GM19035 (cell line): ENCODE measurements at regions not wholly inside any gene's neighbourhood (a gene's known extent, or its start where the extent isn't known, plus 50 kb on each side); places are given as distances from the start of the nearest gene placed in this dataset.
"Not testable (repeated sequence)": the region's sequence is repeated elsewhere in the genome, so short reads cannot be mapped to it uniquely, and the experiment has no call there.

ENCODE experiments used
- ATAC-seq: cut with Tn5 transposase; IDR thresholded peaks from one replicate; pipeline ENCODE4 v1.9.1; 2021; ENCODE audit not compliant: unreplicated experiment

DNA sequence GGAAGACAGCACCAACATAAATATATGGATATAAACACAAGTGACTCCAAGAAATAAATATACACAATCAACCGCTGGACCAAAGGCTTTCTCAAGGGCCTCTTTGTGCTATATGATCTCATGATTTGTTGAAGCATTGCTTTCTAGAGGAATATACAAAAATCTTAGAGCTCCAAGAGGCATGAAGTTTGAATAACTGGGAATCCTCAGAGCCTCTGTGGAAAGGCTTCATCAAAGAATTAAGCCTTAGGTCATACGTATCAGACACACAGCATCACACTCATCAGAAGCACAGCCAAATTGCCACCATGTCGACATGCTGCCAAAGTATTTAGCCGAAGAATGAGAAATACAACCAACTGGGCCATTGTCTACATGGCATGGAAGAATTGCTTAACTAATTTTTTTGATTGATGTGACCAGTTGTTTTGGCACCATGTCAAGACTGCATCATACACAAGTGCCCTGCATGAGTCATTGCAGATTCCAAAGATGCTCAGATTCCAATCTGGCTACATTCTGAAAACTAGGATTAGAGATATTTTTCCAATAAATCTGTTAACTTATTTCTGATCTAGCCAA is 860.6 kb upstream of the ZEB2 start:
- ATAC-seq, result no peak

DNA sequence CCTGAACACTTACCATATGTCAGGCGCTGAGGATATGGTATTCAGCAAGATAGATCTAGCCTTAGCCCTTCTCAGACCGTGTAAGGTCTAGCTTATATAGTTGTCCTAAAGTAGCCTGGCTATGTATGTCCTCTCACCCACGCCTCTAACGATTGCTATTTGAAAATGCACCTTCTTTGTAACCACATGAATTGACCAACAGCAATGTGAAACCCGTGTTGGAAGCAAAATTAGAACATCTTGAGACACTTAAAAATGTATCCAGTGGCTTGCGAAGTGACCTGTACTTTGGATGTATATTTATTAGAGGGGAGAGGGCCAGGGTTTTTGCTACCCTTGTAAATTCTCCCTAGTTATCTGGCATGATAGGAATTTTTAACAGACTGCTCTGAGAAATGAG is 860.0 kb upstream of the ZEB2 start:
- no peak for ATAC-seq

DNA sequence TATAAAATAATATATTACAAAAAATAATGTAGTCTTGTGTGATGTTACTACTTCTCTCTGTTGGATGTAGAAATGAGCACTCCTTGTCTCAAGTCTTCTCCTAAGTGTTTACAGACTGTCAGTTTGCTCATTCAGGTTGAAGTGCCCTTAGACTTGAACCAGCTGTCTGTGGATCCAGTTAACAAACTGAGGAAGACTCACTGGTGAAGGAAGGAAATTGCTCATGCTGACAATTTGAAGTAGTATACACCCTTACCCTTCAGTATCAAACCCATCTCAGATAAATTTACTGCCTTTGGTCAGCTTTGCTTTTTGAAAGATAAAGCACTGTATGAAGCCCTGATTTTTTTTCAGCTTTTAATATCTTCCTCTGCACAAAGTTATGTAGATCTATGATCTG is 854.2 kb upstream of the ZEB2 start:
- ATAC-seq, result no peak

DNA sequence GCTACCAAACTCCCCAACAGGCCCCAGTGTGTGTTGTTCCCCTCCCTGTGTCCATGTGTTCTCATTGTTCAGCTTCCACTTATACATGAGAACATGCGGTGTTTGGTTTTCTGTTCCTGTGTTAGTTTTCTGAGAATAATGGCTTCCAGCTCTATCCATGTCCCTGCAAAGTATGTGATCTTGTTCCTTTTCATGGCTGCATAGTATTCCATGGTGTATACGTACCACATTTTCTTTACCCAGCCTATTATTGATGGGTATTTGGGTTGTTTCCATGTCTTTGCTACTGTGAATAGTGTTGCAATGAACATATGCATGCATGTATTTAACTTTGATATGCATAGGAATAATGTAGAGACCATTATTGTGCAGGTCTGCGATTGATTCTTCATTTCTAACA is 847.4 kb upstream of the ZEB2 start:
- ATAC-seq, result not testable (repeated sequence)

DNA sequence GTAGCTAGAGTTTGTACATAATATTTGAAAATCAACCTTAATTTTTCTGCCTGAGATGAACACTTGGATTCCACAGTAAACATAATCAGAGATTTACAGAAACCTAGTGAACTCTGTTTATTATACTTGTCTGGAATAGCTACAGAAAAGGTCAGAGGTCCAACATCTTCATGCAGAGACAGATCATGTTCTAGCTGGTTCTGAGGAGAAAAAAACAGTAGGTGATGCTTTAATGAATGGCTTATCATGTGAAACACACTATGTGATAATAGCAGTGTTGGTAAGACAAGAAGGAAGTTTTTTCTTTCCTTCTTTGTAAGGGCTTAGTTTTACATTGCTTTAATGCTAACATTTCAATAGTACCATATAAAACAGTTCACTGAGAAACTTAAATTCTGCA is 846.4 kb upstream of the ZEB2 start:
- no peak for ATAC-seq

DNA sequence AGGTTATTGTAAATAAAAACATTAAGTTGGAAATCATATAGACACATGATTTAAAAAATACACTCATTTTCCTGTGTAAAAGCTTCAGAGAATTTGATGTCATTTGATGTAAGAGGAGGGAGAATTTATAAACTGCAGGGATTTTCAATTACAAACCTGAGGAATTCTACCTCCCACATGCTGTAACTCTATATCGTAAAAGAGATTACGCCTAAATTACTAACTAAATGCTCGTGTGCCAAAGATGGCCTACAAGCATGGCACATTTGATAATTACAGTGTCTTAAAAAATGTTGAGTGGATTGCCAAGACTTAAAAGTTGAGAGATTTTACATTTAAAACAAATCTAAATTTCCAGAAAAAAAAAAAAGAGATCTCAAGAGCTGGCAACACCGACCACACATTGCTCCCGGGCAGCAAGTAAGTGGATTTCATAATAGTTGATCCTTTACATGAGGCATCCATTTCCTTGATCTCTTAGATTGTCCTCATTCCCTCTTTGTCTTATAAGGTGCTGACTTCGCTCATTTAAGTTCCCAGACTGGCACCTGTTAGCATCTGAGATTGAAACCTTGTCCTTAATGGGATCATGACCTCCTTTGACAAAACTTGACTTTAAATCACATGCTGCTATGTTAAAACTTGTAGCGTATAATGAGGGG is 840.3 kb upstream of the ZEB2 start:
- no peak for ATAC-seq

DNA sequence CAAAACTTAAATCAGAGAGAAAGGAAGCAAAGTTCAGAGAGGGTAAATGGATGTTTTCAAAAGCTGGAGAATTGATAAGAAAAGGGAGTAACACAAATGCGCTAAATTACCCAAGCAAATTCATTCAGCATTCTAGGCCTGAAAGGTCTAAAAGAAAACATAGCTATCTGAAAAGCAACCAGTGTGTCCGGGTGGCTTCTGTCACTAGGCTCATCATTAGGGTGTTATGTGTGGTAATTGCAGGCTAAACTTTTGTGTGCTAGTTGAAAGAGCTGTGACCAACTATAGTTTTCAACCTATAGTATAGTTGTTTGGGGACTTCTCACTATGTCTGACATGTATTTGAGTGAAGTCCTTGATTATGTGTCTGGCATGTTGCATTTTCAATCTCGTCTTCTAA is 839.6 kb upstream of the ZEB2 start:
- no peak for ATAC-seq

DNA sequence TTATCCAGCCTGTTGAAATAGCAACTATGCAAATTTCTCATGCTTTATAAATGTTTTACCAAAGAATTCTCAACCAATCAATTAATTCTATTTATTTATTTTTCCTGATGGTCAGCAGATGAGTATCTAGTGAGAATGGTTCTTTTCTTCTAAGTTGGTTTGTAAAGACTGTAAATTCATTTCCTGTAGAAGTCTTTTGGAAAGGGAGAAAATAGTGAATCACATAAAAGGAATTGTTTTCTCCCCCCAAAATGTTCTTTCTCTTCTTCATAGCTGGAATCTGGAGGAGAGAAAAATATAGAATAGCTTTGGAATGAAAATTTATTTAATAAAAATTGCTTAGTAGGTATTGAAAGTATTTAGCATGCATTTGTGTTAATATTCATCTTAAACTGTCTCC is 836.1 kb upstream of the ZEB2 start:
- ATAC-seq, result no peak

DNA sequence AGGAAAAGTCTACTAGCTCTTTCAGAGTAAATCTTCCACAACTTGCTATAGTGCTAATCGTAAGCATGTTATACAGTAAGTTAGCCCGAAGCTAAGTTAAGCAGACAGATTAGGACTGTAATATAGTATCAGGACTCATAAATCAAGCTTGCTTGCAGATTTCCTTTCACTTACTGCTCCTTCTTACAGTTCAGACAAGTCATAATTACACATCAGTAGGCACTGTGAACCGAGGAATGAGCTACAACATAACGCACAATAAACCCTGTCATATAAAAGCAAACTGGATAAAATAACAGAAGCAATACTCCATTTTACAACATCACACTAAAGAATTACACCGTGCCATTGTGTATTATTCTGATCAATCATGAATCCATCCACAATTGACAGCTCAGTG is 832.6 kb upstream of the ZEB2 start:
- ATAC-seq, result no peak

DNA sequence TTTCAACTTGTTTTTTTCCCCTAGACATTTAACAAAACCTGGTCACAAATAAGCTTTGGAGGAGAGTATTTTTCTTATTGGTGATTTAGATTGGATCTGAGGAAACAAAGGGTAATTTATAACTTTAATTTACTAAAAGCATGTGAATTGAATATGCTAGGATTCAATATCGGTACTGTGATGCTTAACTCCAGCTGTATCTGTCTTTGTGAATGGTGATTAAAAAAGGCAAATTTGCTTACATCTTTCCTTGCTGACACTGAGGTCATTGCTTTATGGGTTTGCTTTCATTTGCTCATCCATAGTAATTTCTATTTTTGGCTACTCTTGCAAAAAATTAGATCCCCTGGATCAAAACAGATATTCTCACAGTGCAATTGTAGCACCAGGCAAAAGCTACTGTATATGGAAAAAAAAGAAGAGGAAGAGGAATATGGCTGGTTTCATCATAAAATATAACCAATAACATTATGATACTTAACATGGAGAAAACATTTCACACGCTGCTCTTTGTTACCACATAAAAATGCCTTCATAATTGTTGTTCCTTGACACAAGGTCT is 832.0 kb upstream of the ZEB2 start:
- no peak for ATAC-seq

DNA sequence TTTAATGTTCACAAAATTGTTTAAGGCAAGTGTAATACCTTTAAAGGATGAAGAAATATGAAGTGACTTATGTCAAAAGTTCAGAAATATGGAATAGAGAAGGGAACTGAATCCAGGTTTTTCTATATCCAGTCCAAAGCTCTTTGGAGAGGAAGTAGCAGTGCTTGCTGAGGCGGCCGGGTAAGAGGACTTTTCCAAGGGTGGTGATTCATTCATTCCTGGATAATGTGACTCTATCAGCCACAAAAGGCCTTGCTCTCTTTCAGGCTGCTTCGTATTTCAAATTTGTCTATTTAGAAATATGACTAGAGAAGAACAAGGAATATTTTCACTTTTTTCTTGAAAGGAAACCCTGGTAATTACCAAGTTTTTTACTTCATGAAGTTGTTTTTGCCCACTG is 830.1 kb upstream of the ZEB2 start:
- ATAC-seq, result no peak

DNA sequence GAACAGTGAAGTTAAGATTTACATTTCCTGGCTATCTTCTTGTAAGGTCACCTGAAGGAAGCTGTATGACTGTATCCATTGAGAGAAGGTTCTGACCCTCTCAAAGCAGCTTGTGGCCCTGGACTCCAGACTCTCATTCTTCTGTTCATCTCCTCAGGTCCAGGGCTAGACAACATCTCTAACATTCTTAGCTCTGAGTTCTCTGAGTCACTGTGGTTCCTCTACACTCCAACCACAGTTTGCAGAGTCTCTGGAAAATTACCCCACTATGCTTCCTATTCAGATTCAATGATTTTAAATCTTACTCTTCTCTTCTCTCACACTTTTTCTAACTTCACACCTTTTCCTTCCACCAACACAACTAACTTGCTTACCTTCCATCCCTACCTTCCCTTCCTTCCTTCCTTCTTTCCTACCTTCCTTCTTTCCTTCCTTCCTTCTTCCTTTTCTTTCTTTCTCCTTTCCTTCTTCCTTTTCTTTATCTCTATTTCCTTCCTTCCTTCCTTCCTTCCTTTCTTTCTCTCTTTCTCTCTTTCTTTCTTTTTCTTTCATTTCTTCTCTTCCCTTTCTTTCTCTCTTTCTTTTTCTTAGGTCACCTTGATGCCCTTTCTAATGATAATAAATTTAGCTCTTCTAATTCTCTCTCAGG is 824.3 kb upstream of the ZEB2 start:
- no peak for ATAC-seq

DNA sequence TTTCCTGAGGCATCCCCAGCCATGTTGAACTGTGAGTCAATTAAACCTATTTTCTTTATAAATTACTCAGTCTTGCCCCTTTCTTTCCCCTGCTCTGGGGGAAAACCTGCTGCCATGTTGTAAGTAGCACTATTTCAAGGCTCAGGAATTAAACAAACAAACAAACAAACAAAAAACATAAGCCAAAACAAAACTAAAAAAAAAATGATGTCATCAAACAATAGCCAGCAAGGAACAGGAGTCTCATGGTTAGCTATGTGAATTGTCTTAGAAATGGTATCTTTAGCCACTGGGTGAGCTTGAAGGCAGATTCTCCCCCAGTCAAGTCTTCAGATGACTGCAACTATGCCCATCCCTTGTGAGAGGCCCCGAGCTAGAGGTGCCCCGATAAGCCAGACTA is 823.4 kb upstream of the ZEB2 start:
- ATAC-seq, result no peak

DNA sequence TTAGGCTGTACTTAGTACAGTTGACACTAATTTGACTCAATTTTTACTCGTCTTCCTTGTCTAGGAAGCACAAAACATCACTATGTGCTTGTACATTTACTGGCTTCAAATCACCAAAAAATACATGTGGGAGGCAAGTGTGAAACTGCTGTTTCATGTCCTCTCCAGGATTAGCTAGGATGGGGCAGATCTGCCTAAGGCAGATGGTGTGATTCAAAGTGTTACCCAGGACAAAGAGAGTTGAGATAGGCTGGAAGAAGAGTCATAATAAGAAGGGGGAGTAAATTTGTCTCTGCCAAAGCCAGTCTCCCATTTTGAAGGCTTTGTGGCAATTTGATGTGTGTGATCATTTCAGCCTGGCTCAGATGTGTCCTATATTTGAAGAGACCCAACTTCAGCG is 821.6 kb upstream of the ZEB2 start:
- ATAC-seq, result no peak

DNA sequence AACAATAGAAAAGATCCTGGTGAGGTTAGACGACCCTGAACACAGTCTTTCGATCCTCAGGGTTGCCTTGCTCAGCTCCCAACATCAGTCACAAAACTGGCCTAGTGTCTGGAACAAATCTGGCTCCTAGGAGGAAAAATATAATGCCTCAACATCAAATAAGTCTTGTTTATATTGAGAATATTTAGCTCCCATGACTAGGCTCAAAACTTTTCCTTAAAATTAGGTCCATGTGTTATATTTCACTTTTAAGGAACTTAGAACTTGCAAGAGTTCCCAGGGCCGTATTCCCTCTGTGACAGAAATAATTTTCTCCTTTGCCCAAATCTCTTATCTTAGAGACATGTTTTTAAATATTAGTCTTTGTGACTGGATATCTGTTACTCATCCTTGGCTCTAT is 819.7 kb upstream of the ZEB2 start:
- ATAC-seq, result no peak

DNA sequence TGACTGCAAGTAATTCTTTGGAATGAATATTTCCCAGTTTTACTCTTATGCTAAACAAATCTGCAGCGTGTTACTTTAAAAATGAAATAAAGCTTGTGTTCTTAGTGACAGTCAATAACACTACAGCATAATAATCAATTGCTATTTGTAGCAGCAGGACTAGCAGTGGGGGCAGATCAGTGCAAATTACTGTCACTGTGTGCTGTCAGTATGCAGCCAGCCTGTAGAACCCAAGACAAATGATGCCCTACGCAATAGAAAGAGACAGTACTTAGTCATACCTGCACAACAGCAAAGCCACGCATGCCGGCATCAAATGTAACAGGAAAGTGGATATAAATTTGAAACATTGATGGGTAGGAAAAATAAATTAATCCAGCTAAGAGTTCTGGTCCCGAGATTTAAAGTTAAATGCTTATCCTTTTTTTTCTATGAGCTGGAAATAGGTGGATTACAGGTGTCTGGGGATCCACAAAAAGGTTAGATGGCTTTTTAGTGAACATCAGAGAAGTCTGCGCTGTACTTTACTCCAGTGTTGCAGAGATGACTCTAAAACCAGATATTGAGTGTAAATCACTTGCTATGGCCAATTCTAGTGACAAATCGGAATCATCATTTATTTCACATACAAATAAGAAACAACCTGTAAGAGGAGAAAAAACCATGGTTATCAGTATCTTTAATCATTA is 812.4 kb upstream of the ZEB2 start:
- no peak for ATAC-seq

DNA sequence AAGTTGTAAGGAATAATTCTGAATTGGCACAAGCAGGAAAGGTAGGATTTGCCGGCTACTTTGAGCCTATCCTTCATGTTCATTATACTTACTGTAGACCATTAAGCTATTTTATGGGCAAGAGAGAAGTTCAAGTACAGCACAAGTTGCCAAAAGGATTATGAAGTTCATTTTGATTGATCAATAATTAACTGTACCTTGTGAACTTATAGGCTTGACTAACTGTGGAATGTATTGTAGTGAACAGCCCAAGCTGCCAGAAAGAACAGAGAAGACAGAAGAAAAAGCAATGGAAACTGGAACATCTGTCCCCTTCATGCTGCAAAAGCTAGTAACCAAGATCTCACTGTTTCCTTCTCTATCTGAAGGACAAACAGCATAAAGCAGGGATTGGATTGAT is 810.1 kb upstream of the ZEB2 start:
- ATAC-seq, result no peak

DNA sequence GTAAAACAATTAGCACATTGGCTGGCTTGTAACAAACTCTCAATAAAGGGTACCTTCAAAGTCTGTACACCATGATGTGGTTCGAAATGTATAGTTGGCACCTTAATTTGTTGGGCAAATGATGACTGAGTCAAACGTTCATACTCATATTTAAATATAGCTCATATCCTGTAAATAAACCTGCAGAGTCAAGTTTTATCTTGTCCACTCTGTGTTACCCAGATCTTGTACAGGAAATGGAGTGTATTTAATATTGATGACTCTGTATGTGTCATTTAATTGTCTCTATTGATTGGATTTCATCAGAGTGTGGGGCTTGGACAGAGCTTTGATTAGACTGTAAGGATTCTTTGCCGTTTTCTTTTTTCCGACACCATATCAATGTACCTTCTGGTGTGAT is 805.6 kb upstream of the ZEB2 start:
- no peak for ATAC-seq

DNA sequence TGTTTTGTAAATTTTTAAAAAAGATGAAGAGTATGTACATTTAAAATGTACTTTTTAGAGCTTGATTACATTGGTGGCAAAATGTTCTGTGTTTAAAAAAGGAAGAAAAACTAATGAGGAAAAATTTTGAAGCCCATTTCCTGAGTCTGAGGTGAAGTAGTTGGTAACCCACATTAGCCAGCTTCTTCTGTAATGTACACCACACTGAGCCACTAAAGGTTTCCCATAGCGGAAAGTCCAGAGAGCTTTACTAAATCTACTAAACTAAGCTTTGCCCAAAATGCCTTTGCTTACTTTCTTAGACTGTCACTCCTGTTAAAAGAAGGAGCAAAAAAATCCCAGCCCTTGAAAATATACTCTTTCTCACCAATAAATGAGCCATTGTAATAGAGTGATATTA is 804.8 kb upstream of the ZEB2 start:
- ATAC-seq, result no peak

DNA sequence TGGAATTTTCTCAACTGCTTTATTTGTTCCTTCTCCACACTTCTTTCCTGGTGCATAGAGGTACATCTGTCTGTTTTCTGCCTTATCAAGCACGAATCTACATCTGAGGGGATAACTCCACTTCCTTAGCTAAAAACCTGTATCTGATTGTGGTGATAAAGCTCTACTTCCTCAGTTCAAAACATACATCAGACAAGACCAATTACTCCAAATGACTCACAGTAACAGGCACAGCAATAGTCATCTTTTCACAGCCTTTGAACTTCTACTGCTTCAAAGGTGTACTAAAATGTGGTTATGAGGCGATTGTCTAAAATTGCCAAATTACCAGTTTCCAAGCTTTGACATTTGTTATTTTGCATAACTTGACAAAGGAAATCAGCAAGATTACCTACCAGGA is 803.6 kb upstream of the ZEB2 start:
- no peak for ATAC-seq

DNA sequence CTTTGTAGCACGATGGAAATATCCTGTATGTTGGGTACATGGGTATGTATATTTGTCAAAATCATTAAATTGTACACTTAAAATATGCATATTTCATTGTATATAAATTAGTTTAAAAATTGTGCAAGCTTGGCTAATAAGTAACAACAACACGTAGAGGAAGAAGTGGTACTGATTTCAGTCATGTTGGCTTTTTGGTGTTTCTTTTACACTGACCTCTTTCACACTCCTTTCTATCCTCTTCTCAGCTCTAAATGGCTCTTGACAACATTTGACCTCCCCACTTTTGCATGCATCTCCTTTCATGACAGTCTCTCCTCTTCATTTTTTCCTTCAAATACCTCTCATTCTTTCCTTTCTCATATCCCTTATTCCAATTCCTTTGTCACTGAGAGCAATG is 801.4 kb upstream of the ZEB2 start:
- no peak for ATAC-seq

DNA sequence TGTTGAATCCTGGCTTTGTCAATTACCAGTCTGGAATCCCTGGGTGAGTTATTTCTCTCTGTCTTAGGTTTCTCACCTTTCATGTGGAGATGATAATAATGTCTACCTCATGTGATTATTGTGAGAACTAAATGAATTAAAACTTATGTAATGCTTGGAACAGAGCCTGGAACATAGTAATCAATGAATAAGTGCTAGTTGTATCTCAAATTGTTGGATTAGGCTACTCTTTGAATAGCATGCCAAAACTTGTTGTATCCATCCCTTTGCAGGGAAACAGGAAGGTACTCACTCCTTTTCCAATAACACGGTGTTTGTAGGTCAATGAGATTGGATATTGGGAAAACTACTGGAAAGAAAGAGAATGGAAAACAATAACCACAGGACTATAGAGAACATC is 796.6 kb upstream of the ZEB2 start:
- no peak for ATAC-seq
